H7 (cell line): ENCODE measurements at regions not wholly inside any gene's neighbourhood (a gene's known extent, or its start where the extent isn't known, plus 50 kb on each side); places are given as distances from the start of the nearest gene placed in this dataset.
A peak's percentile ranks its signal among the peaks of the same experiment; 100 is the strongest.

Source experiments
- DNase-seq: peaks from one replicate; pipeline ENCODE4 v3.0.0; 2012
- H3K27me3 ChIP-seq: 2 replicates; pipeline ENCODE4 v1.6.0; 2011; ENCODE audit warnings: mild to moderate bottlenecking, low read length; ENCODE audit not compliant: control insufficient read depth, insufficient read depth
- H3K36me3 ChIP-seq: replicated peaks from 2 replicates; pipeline ENCODE4 v1.5.1; 2011; ENCODE audit warnings: low read length; ENCODE audit not compliant: control insufficient read depth, insufficient read depth
- H3K4me3 ChIP-seq: 2 replicates; pipeline ENCODE4 v1.5.1; 2011; ENCODE audit warnings: low read depth, mild to moderate bottlenecking, control low read depth, low read length, moderate library complexity; ENCODE audit not compliant: insufficient read depth

GRCh38 chr11:69358398-69359020, 64.6 kb downstream of the MYEOV start:
- no peak overlapping the region for H3K4me3 ChIP-seq
- no peak for DNase-seq
- no peaks in the 10 kb centered on the region for H3K36me3 ChIP-seq
- H3K27me3 ChIP-seq: no peaks in the 10 kb centered on the region

- no peaks in the 10 kb centered on the region for H3K27me3 ChIP-seq
- no peak overlapping the region for H3K4me3 ChIP-seq
- no peaks in the 10 kb centered on the region for H3K36me3 ChIP-seq
- no peak for DNase-seq
Observed at GRCh38 chr11:69359735-69360480, 66.0 kb downstream of the MYEOV start.

GRCh38 chr11:69360606-69361005, 66.7 kb downstream of the MYEOV start:
- Histone ChIP-seq H3K4me3 (no peak overlapping the region), H3K36me3 (no peaks in the 10 kb centered on the region), H3K27me3 (no peaks in the 10 kb centered on the region)
- no peak for DNase-seq

GRCh38 chr11:69361048-69361447, 67.1 kb downstream of the MYEOV start:
- no peak for DNase-seq
- Histone ChIP-seq H3K36me3 (no peaks in the 10 kb centered on the region), H3K27me3 (no peaks in the 10 kb centered on the region), H3K4me3 (no peak overlapping the region)

- H3K27me3 ChIP-seq: no peaks in the 10 kb centered on the region
- DNase-seq: peak; percentile 40
Observed at GRCh38 chr11:69361466-69361865, 67.5 kb downstream of the MYEOV start.

GRCh38 chr11:69362315-69362714, 68.4 kb downstream of the MYEOV start:
- peak; percentile 61 for DNase-seq
- no peak overlapping the region for H3K4me3 ChIP-seq
- no peaks in the 10 kb centered on the region for H3K27me3 ChIP-seq
- no peaks in the 10 kb centered on the region for H3K36me3 ChIP-seq

More at GRCh38 chr11:69361466-69361865, 67.5 kb downstream of the MYEOV start:
- Histone ChIP-seq H3K36me3 (no peaks in the 10 kb centered on the region), H3K4me3 (no peak overlapping the region)

GRCh38 chr11:69364921-69365320, 71.0 kb downstream of the MYEOV start:
- DNase-seq: no peak
- Histone ChIP-seq H3K36me3 (no peaks in the 10 kb centered on the region), H3K4me3 (no peak overlapping the region), H3K27me3 (no peaks in the 10 kb centered on the region)

- Histone ChIP-seq H3K4me3 (no peak overlapping the region), H3K27me3 (no peaks in the 10 kb centered on the region), H3K36me3 (no peaks in the 10 kb centered on the region)
- no peak for DNase-seq
Observed at GRCh38 chr11:69365558-69365957, 71.6 kb downstream of the MYEOV start.

- DNase-seq: no peak
Observed at GRCh38 chr11:69366591-69366990, 72.6 kb downstream of the MYEOV start.

GRCh38 chr11:69367211-69367964, 73.4 kb downstream of the MYEOV start:
- H3K27me3 ChIP-seq: no peaks in the 10 kb centered on the region
- no peak overlapping the region for H3K4me3 ChIP-seq
- DNase-seq: no peak
- no peaks in the 10 kb centered on the region for H3K36me3 ChIP-seq

More at GRCh38 chr11:69366591-69366990, 72.6 kb downstream of the MYEOV start:
- Histone ChIP-seq H3K27me3 (no peaks in the 10 kb centered on the region), H3K4me3 (no peak overlapping the region), H3K36me3 (no peaks in the 10 kb centered on the region)

GRCh38 chr11:69368119-69368880, 74.3 kb downstream of the MYEOV start:
- DNase-seq: no peak
- Histone ChIP-seq H3K4me3 (no peak overlapping the region), H3K36me3 (no peaks in the 10 kb centered on the region), H3K27me3 (no peaks in the 10 kb centered on the region)

- Histone ChIP-seq H3K27me3 (no peaks in the 10 kb centered on the region), H3K4me3 (no peak overlapping the region), H3K36me3 (no peaks in the 10 kb centered on the region)
- DNase-seq: no peak
Observed at GRCh38 chr11:69369210-69369825, 75.4 kb downstream of the MYEOV start.

GRCh38 chr11:69369945-69370344, 76.0 kb downstream of the MYEOV start:
- Histone ChIP-seq H3K27me3 (no peaks in the 10 kb centered on the region), H3K4me3 (no peak overlapping the region), H3K36me3 (no peaks in the 10 kb centered on the region)
- no peak for DNase-seq
